PFSK-1 (cell line): ENCODE measurements at regions not wholly inside any gene's neighbourhood (a gene's known extent, or its start where the extent isn't known, plus 50 kb on each side); places are given as distances from the start of the nearest gene placed in this dataset.

Source experiments
- POLR2AphosphoS5 ChIP-seq: IDR thresholded peaks from 2 replicates; pipeline ENCODE4 v1.6.1; 2012; ENCODE audit warnings: low read depth, mild to moderate bottlenecking, control low read depth, low read length, moderate library complexity
- REST ChIP-seq, 2 experiments: IDR thresholded peaks; 2 replicates each; pipeline versions ENCODE4 v1.6.1 to v1.8.0; 2011 to 2012; ENCODE audit warnings: low read depth in 2 of 2, low read length in 2 of 2, control low read depth in 1 of 2, inconsistent platforms in 1 of 2, mild to moderate bottlenecking in 1 of 2, moderate library complexity in 1 of 2; ENCODE audit not compliant: insufficient read depth in 1 of 2
- SIN3A ChIP-seq: IDR thresholded peaks from 2 replicates; pipeline ENCODE4 v1.6.1; 2012; ENCODE audit warnings: mild to moderate bottlenecking, low read length, moderate library complexity, borderline replicate concordance; ENCODE audit not compliant: insufficient read depth
- TAF1 ChIP-seq: IDR thresholded peaks from 2 replicates; pipeline ENCODE4 v1.6.1; 2012; ENCODE audit warnings: low read length, control low read depth, borderline replicate concordance; ENCODE audit not compliant: insufficient read depth

DNA sequence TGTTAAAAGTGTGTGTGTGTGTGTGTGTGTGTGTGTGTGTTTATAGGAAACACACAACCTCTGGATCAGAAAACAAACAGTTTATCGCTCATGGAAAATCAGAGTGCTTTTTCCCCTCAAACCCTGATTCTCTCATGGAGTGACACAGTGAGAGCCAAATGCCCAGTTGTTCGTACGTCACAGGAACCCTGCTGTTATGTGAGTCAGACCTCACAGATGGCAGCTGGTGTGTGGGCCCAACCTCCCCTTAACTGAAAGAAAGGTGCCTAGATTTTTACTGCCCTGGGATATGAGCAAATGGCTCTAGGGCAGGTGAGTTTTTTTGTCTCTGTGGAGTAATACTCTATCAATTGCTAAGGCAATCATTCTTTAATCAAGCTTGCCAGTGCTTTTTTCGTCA lies 1788.1 kb downstream of the BRINP3 start:
- TF ChIP-seq REST (IDR thresholded peaks at IDR 0.05; ENCODE audit: insufficient read depth in 1 of 2, low read depth in 2 of 2, low read length in 2 of 2) (no peak), SIN3A (no peak), TAF1 (no peak), POLR2AphosphoS5 (no peak)
